ENCODE measurements at regions not wholly inside any gene's neighbourhood (a gene's known extent, or its start where the extent isn't known, plus 50 kb on each side); places are given as distances from the start of the nearest gene placed in this dataset.

DNA sequence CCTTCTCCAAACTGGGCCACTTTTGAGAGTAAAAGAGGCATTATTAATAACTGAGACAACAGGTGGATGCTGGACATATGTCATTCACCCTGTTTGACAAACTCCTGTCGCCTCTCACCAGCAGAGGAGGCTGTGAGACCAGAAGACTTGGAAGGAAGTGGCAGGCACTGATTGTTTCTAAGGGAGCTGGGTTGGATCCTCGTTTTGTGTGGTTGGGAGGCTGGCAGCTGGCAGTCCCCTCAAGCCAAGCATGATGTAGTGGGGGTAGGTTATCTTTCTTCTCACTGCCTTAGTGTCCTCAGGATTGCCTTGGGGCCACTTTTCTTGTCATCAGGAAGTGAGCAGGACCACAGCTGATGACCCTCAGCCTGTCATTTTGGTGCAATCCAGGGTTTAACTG is 86.5 kb upstream of the KCNJ15 start:
- WGBS, 2 donors, result 33 to 43% methylated on average over 2 of the region's 2 CpGs
- peak in 1 of 2 donors; percentile 25 for DNase-seq
- ATAC-seq, result peak in 5 of 8 donors; percentile 31 to 52 (median 46)

DNA sequence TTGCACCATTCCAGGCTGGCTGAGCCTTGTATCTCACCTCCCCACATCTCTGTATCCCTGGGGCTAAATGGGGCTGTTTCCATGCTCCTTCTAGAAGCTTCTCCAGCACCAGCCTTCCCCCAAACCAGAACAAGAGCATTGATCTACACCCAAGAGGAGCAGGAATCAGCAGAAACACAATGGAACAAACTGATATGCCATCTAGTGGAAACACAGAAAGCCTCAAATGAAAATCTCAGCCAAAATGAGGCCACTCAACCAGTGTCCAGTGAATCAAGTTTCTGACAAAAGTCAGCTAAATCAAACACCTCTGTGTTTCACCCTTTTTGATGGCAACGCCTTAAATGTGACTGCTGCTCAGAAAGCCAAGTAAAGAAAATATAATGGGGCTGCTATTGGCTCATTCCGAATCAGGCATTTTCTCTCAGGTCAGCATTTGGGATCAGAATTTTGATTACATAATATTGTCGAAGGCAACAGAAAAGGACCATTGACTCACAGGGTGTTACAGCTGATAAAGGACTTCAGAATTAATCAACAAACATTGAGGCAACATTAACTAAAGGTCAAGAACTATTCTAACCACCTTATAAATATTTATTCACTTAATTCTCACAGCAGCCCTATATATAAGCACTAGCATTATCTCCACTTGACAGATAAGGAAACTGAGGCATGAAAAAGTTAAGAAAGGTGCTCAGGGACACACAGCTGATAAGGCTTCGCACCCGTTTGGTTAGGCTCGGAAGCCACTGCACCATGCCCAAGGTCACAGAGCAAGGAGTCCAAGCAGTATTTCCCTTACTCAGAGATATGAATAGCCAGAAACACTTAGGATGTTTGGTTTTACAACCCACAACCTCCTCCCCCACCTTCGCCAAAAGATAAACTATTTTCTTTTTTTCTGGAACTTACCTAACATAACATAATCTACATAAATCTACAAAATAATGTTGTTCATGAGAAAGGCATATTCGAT is 85.8 kb upstream of the KCNJ15 start:
- Histone ChIP-seq H3K4me3 (no peak overlapping the region), H3K27ac (peak overlapping the region in 3 of 10 donors; percentile 1 to 54 (median 38)), H3K4me1 (peaks cover 0 to 23% (median 13%) of the 10 kb centered on the region in 9 donors), H3K9me3 (no peaks in the 10 kb centered on the region), H3K36me3 (no peaks in the 10 kb centered on the region), H3K27me3 (peaks cover 0 to 3% (median 0%) of the 10 kb centered on the region in 7 donors)
- ATAC-seq (no peak), DNase-seq (no peak)
- 55 to 69% methylated on average over 8 of the region's 8 CpGs for WGBS, 2 donors
- intact Hi-C loops (cut with DNase I), result loop anchor here in 3 of 10 donors (2.0 to 5.0 kb wide), 3 partner anchors 41 to 186 kb away; no protein-coding TSS in a partner anchor
- TF ChIP-seq, protein P1, sequence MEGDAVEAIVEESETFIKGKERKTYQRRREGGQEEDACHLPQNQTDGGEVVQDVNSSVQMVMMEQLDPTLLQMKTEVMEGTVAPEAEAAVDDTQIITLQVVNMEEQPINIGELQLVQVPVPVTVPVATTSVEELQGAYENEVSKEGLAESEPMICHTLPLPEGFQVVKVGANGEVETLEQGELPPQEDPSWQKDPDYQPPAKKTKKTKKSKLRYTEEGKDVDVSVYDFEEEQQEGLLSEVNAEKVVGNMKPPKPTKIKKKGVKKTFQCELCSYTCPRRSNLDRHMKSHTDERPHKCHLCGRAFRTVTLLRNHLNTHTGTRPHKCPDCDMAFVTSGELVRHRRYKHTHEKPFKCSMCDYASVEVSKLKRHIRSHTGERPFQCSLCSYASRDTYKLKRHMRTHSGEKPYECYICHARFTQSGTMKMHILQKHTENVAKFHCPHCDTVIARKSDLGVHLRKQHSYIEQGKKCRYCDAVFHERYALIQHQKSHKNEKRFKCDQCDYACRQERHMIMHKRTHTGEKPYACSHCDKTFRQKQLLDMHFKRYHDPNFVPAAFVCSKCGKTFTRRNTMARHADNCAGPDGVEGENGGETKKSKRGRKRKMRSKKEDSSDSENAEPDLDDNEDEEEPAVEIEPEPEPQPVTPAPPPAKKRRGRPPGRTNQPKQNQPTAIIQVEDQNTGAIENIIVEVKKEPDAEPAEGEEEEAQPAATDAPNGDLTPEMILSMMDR (IDR thresholded peaks at IDR 0.05), result no peak

More for the DNA sequence above, 86.5 kb upstream of the KCNJ15 start:
- Histone ChIP-seq H3K4me3 (no peak overlapping the region), H3K9me3 (no peaks in the 10 kb centered on the region), H3K27ac (peak overlapping the region in 1 of 10 donors; percentile 54), H3K27me3 (peaks cover 0 to 3% (median 0%) of the 10 kb centered on the region in 7 donors), H3K36me3 (no peaks in the 10 kb centered on the region), H3K4me1 (peaks cover 0 to 29% (median 17%) of the 10 kb centered on the region in 9 donors)
- TF ChIP-seq, protein P1 (IDR thresholded peaks at IDR 0.05), result peak in 7 of 9 donors; percentile 34 to 59 (median 46)
- intact Hi-C loops (cut with DNase I), result loop anchor here in 3 of 10 donors (2.0 to 5.0 kb wide), 3 partner anchors 42 to 187 kb away; no protein-coding TSS in a partner anchor

DNA sequence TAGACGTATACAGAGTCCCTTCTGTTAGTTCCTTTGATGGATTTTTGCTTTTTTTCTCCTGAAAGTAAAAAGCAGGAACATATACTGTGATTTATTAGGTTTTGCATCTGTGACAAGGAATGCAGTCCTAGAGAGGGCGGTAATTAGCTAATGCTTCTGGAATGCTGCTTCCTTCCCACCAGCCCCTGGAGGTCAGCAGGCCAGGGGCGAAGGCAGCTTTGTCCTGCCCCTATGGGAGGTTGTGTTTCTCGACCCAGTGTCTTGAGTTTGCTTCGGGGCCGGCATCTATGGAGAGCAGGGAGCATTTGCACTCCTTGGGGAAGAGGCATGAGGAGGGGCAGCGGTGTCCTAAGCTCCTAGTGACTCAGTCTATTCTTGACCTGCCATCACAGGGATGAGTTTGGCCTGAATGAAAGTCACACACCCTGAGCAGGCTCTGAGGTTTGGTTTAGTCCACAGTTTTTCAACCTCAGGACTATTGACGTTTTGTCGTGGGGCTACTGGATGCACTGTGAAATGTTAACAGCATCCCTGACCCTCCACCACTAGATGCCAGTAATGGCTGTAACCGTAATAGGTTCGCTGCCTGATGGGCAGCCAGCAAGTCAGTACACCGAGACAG is 85.0 kb upstream of the KCNJ15 start:
- Histone ChIP-seq H3K27me3 (peaks cover 0 to 6% (median 0%) of the 10 kb centered on the region in 7 donors), H3K4me3 (no peak overlapping the region), H3K9me3 (no peaks in the 10 kb centered on the region), H3K4me1 (peaks cover 0 to 21% (median 10%) of the 10 kb centered on the region in 9 donors), H3K36me3 (no peaks in the 10 kb centered on the region), H3K27ac (peak overlapping the region in 3 of 10 donors; percentile 1 to 54 (median 38))
- intact Hi-C loops (cut with DNase I), result loop anchor here in 3 of 10 donors (2.0 to 5.0 kb wide), 3 partner anchors 40 to 185 kb away; no protein-coding TSS in a partner anchor
- TF ChIP-seq, protein P1 (IDR thresholded peaks at IDR 0.05), result peak in 1 of 9 donors; percentile 10
- peak in 7 of 8 donors; percentile 34 to 74 (median 70) for ATAC-seq
- 51 to 56% methylated on average over 12 of the region's 12 CpGs for WGBS, 2 donors
- no peak for DNase-seq

Data from heart right ventricle (tissue), 16 donors.